ENCODE measurements at regions not wholly inside any gene's neighbourhood (a gene's known extent, or its start where the extent isn't known, plus 50 kb on each side); places are given as distances from the start of the nearest gene placed in this dataset.

- TF ChIP-seq CTCF (conservative IDR thresholded peaks at IDR 0.05; ENCODE audit: low read depth, low read length) (no peak), EZH2 (IDR thresholded peaks at IDR 0.05; ENCODE audit: borderline replicate concordance, low read depth, low read length, poor library complexity, severe bottlenecking) (no peak)
- CTCF ChIA-PET: no interaction called here
- Histone ChIP-seq H3K9me3 (ENCODE audit: low read depth, low read length, poor library complexity, severe bottlenecking) (no peaks in the 10 kb centered on the region), H3K27me3 (replicated peaks; ENCODE audit: insufficient read depth, low read depth, low read length, poor library complexity) (no peaks in the 10 kb centered on the region), H3K4me3 (ENCODE audit: low read depth, low read length, poor library complexity, severe bottlenecking) (no peak overlapping the region), H3K27ac (ENCODE audit: low read depth, low read length, poor library complexity, severe bottlenecking) (no peak overlapping the region), H3K4me1 (ENCODE audit: insufficient read depth, low read length, poor library complexity, severe bottlenecking) (peaks cover 18% of the 10 kb centered on the region), H3K36me3 (ENCODE audit: insufficient read depth, low read length, poor library complexity, severe bottlenecking) (no peaks in the 10 kb centered on the region)
- POLR2A ChIA-PET (ENCODE audit: low non-redundant PET): no interaction called here
- BruUV-seq (replicated peaks): no TSS peak
- intact Hi-C loops (cut with micrococcal nuclease; ENCODE audit: unreplicated experiment): no loop called here
- DNase-seq (ENCODE audit: low spot score): no peak
Measured at GRCh38 chr2:144074450-144074849, 445.5 kb downstream of the ZEB2 start.

- H3K9me3 ChIP-seq (ENCODE audit: low read depth, low read length, poor library complexity, severe bottlenecking): no peaks in the 10 kb centered on the region
- H3K4me1 ChIP-seq (ENCODE audit: insufficient read depth, low read length, poor library complexity, severe bottlenecking): no peaks in the 10 kb centered on the region
- POLR2A ChIA-PET (ENCODE audit: low non-redundant PET): no interaction called here
- no TSS peak for BruUV-seq (replicated peaks)
- intact Hi-C loops (cut with micrococcal nuclease; ENCODE audit: unreplicated experiment): no loop called here
- H3K27me3 ChIP-seq (replicated peaks; ENCODE audit: insufficient read depth, low read depth, low read length, poor library complexity): no peaks in the 10 kb centered on the region
- DNase-seq (ENCODE audit: low spot score): no peak
- H3K36me3 ChIP-seq (ENCODE audit: insufficient read depth, low read length, poor library complexity, severe bottlenecking): no peaks in the 10 kb centered on the region
- TF ChIP-seq EZH2 (IDR thresholded peaks at IDR 0.05; ENCODE audit: borderline replicate concordance, low read depth, low read length, poor library complexity, severe bottlenecking) (no peak), CTCF (conservative IDR thresholded peaks at IDR 0.05; ENCODE audit: low read depth, low read length) (no peak)
- no peak overlapping the region for H3K27ac ChIP-seq (ENCODE audit: low read depth, low read length, poor library complexity, severe bottlenecking)
- no peak overlapping the region for H3K4me3 ChIP-seq (ENCODE audit: low read depth, low read length, poor library complexity, severe bottlenecking)
- CTCF ChIA-PET: no interaction called here
Measured at GRCh38 chr2:144071461-144071860, 448.5 kb downstream of the ZEB2 start.

GRCh38 chr2:144067506-144067905 lies 452.4 kb downstream of the ZEB2 start:
- Histone ChIP-seq H3K9me3 (ENCODE audit: low read depth, low read length, poor library complexity, severe bottlenecking) (no peaks in the 10 kb centered on the region), H3K4me3 (ENCODE audit: low read depth, low read length, poor library complexity, severe bottlenecking) (no peak overlapping the region), H3K27me3 (replicated peaks; ENCODE audit: insufficient read depth, low read depth, low read length, poor library complexity) (no peaks in the 10 kb centered on the region), H3K4me1 (ENCODE audit: insufficient read depth, low read length, poor library complexity, severe bottlenecking) (no peaks in the 10 kb centered on the region), H3K27ac (ENCODE audit: low read depth, low read length, poor library complexity, severe bottlenecking) (no peak overlapping the region), H3K36me3 (ENCODE audit: insufficient read depth, low read length, poor library complexity, severe bottlenecking) (no peaks in the 10 kb centered on the region)
- POLR2A ChIA-PET (ENCODE audit: low non-redundant PET): no interaction called here
- CTCF ChIA-PET: no interaction called here
- TF ChIP-seq CTCF (conservative IDR thresholded peaks at IDR 0.05; ENCODE audit: low read depth, low read length) (no peak), EZH2 (IDR thresholded peaks at IDR 0.05; ENCODE audit: borderline replicate concordance, low read depth, low read length, poor library complexity, severe bottlenecking) (no peak)
- no peak for DNase-seq (ENCODE audit: low spot score)
- BruUV-seq (replicated peaks): no TSS peak
- intact Hi-C loops (cut with micrococcal nuclease; ENCODE audit: unreplicated experiment): no loop called here
